ENCODE measurements at regions not wholly inside any gene's neighbourhood (a gene's known extent, or its start where the extent isn't known, plus 50 kb on each side); places are given as distances from the start of the nearest gene placed in this dataset.

GRCh38 chr6:117089604-117090003 is 175.8 kb upstream of the VGLL2 start:
- WGBS (ENCODE audit: insufficient coverage), result 100% methylated on average over 1 of the region's 3 CpGs
- ChIA-PET CTCF (no interaction called here), POLR2A (no interaction called here)
- Histone ChIP-seq H3K9me3 (no peaks in the 10 kb centered on the region), H3K4me1 (ENCODE audit: control insufficient read depth in 1 of 2, extremely low read depth in 1 of 2, insufficient read depth in 2 of 2, low read length in 2 of 2) (no peaks in the 10 kb centered on the region), H3K27ac (ENCODE audit: low read length) (no peak overlapping the region), H3K27me3 (replicated peaks in 1 of 2; ENCODE audit: control insufficient read depth in 2 of 2, extremely low read depth in 1 of 2, insufficient read depth in 2 of 2, low read length in 1 of 2) (no peaks in the 10 kb centered on the region), H3K36me3 (ENCODE audit: control insufficient read depth in 2 of 2, extremely low read depth in 1 of 2, insufficient read depth in 1 of 2, low read length in 1 of 2) (no peaks in the 10 kb centered on the region), H3K4me3 (ENCODE audit: control insufficient read depth in 1 of 2, extremely low read depth in 1 of 2, low read length in 1 of 2) (no peak overlapping the region)
- DNase-seq (no peak), ATAC-seq (replicated peaks in 1 of 4) (no peak)
- Mint-ChIP-seq H3K4me3 (no peak overlapping the region), H3K4me1 (no peaks in the 10 kb centered on the region), H3K9me3 (peaks cover 4 to 25% (median 18%) of the 10 kb centered on the region in 3 donors), H3K27me3 (no peaks in the 10 kb centered on the region), H3K27ac (no peak overlapping the region), H3K36me3 (no peaks in the 10 kb centered on the region)

GRCh38 chr6:117110146-117110545 is 155.2 kb upstream of the VGLL2 start:
- ChIA-PET POLR2A (no interaction called here), CTCF (no interaction called here)
- H3K9me3 Mint-ChIP-seq, result peaks cover 15 to 28% (median 18%) of the 10 kb centered on the region in 3 donors
- Histone ChIP-seq H3K4me1 (ENCODE audit: control insufficient read depth in 1 of 2, extremely low read depth in 1 of 2, insufficient read depth in 2 of 2, low read length in 2 of 2) (no peaks in the 10 kb centered on the region), H3K4me3 (ENCODE audit: control insufficient read depth in 1 of 2, extremely low read depth in 1 of 2, low read length in 1 of 2) (no peak overlapping the region), H3K36me3 (ENCODE audit: control insufficient read depth in 2 of 2, extremely low read depth in 1 of 2, insufficient read depth in 1 of 2, low read length in 1 of 2) (no peaks in the 10 kb centered on the region), H3K9me3 (no peaks in the 10 kb centered on the region), H3K27ac (ENCODE audit: low read length) (no peak overlapping the region), H3K27me3 (replicated peaks in 1 of 2; ENCODE audit: control insufficient read depth in 2 of 2, extremely low read depth in 1 of 2, insufficient read depth in 2 of 2, low read length in 1 of 2) (no peaks in the 10 kb centered on the region)
- H3K36me3 Mint-ChIP-seq, result no peaks in the 10 kb centered on the region
- no peaks in the 10 kb centered on the region for H3K27me3 Mint-ChIP-seq
- DNase-seq (no peak), ATAC-seq (replicated peaks in 1 of 4) (no peak)
- no peak overlapping the region for H3K27ac Mint-ChIP-seq
- WGBS (ENCODE audit: insufficient coverage), result no CpG with 5 or more reads among the region's 1 CpG
- H3K4me3 Mint-ChIP-seq, result no peak overlapping the region
- H3K4me1 Mint-ChIP-seq, result no peaks in the 10 kb centered on the region

GRCh38 chr6:117110737-117111136 is 154.6 kb upstream of the VGLL2 start:
- WGBS (ENCODE audit: insufficient coverage), result 94% methylated on average over 5 of the region's 5 CpGs
- CTCF ChIA-PET, result no interaction called here
- DNase-seq (no peak), ATAC-seq (replicated peaks in 1 of 4) (no peak)
- no peaks in the 10 kb centered on the region for H3K4me1 Mint-ChIP-seq
- no peaks in the 10 kb centered on the region for H3K9me3 ChIP-seq
- POLR2A ChIA-PET, result no interaction called here
- no peak overlapping the region for H3K27ac Mint-ChIP-seq
- no peak overlapping the region for H3K4me3 ChIP-seq (ENCODE audit: control insufficient read depth in 1 of 2, extremely low read depth in 1 of 2, low read length in 1 of 2)
- no peaks in the 10 kb centered on the region for H3K36me3 ChIP-seq (ENCODE audit: control insufficient read depth in 2 of 2, extremely low read depth in 1 of 2, insufficient read depth in 1 of 2, low read length in 1 of 2)
- no peaks in the 10 kb centered on the region for H3K4me1 ChIP-seq (ENCODE audit: control insufficient read depth in 1 of 2, extremely low read depth in 1 of 2, insufficient read depth in 2 of 2, low read length in 2 of 2)
- peaks cover 15 to 31% (median 18%) of the 10 kb centered on the region in 3 donors for H3K9me3 Mint-ChIP-seq
- no peaks in the 10 kb centered on the region for H3K36me3 Mint-ChIP-seq
- no peak overlapping the region for H3K4me3 Mint-ChIP-seq
- H3K27ac ChIP-seq (ENCODE audit: low read length), result no peak overlapping the region
- H3K27me3 Mint-ChIP-seq, result no peaks in the 10 kb centered on the region
- no peaks in the 10 kb centered on the region for H3K27me3 ChIP-seq (replicated peaks in 1 of 2; ENCODE audit: control insufficient read depth in 2 of 2, extremely low read depth in 1 of 2, insufficient read depth in 2 of 2, low read length in 1 of 2)

GRCh38 chr6:117117652-117118051 is 147.7 kb upstream of the VGLL2 start:
- WGBS (ENCODE audit: insufficient coverage), result 20% methylated on average over 1 of the region's 1 CpG
- Mint-ChIP-seq H3K9me3 (peaks cover 8 to 31% (median 11%) of the 10 kb centered on the region in 3 donors), H3K4me1 (no peaks in the 10 kb centered on the region), H3K36me3 (no peaks in the 10 kb centered on the region), H3K27ac (no peak overlapping the region), H3K27me3 (no peaks in the 10 kb centered on the region), H3K4me3 (no peak overlapping the region)
- POLR2A ChIA-PET, result interaction anchor here in 1 of 2 donors (0.7 kb wide), 1 partner anchor 61 kb away, joined by 3 read pairs; no protein-coding TSS in a partner anchor
- Histone ChIP-seq H3K27me3 (replicated peaks in 1 of 2; ENCODE audit: control insufficient read depth in 2 of 2, extremely low read depth in 1 of 2, insufficient read depth in 2 of 2, low read length in 1 of 2) (no peaks in the 10 kb centered on the region), H3K4me1 (ENCODE audit: control insufficient read depth in 1 of 2, extremely low read depth in 1 of 2, insufficient read depth in 2 of 2, low read length in 2 of 2) (no peaks in the 10 kb centered on the region), H3K27ac (ENCODE audit: low read length) (no peak overlapping the region), H3K36me3 (ENCODE audit: control insufficient read depth in 2 of 2, extremely low read depth in 1 of 2, insufficient read depth in 1 of 2, low read length in 1 of 2) (no peaks in the 10 kb centered on the region), H3K4me3 (ENCODE audit: control insufficient read depth in 1 of 2, extremely low read depth in 1 of 2, low read length in 1 of 2) (no peak overlapping the region), H3K9me3 (no peaks in the 10 kb centered on the region)
- CTCF ChIA-PET, result no interaction called here
- ATAC-seq (replicated peaks in 1 of 4) (no peak), DNase-seq (no peak)

- POLR2A ChIA-PET, result no interaction called here
- Mint-ChIP-seq H3K4me1 (no peaks in the 10 kb centered on the region), H3K27me3 (no peaks in the 10 kb centered on the region), H3K4me3 (no peak overlapping the region), H3K27ac (no peak overlapping the region), H3K9me3 (peaks cover 6 to 28% (median 7%) of the 10 kb centered on the region in 3 donors), H3K36me3 (no peaks in the 10 kb centered on the region)
- no peak overlapping the region for H3K27ac ChIP-seq (ENCODE audit: low read length)
- H3K4me3 ChIP-seq (ENCODE audit: control insufficient read depth in 1 of 2, extremely low read depth in 1 of 2, low read length in 1 of 2), result no peak overlapping the region
- CTCF ChIA-PET, result no interaction called here
- H3K36me3 ChIP-seq (ENCODE audit: control insufficient read depth in 2 of 2, extremely low read depth in 1 of 2, insufficient read depth in 1 of 2, low read length in 1 of 2), result no peaks in the 10 kb centered on the region
- H3K9me3 ChIP-seq, result no peaks in the 10 kb centered on the region
- H3K4me1 ChIP-seq (ENCODE audit: control insufficient read depth in 1 of 2, extremely low read depth in 1 of 2, insufficient read depth in 2 of 2, low read length in 2 of 2), result no peaks in the 10 kb centered on the region
- ATAC-seq (replicated peaks in 1 of 4), result no peak
- H3K27me3 ChIP-seq (replicated peaks in 1 of 2; ENCODE audit: control insufficient read depth in 2 of 2, extremely low read depth in 1 of 2, insufficient read depth in 2 of 2, low read length in 1 of 2), result no peaks in the 10 kb centered on the region
- DNase-seq, result no peak
Measured at GRCh38 chr6:117118490-117118889, 146.9 kb upstream of the VGLL2 start.

GRCh38 chr6:117126213-117126612 is 139.1 kb upstream of the VGLL2 start:
- ChIA-PET CTCF (interaction anchor here in 1 of 2 donors (0.6 kb wide), 1 partner anchor 159 kb away, joined by 4 read pairs; no protein-coding TSS in a partner anchor), POLR2A (no interaction called here)
- WGBS (ENCODE audit: insufficient coverage), result no CpG with 5 or more reads among the region's 1 CpG
- no peak overlapping the region for H3K27ac ChIP-seq (ENCODE audit: low read length)
- H3K9me3 ChIP-seq, result no peaks in the 10 kb centered on the region
- no peak overlapping the region for H3K4me3 ChIP-seq (ENCODE audit: control insufficient read depth in 1 of 2, extremely low read depth in 1 of 2, low read length in 1 of 2)
- H3K36me3 ChIP-seq (ENCODE audit: control insufficient read depth in 2 of 2, extremely low read depth in 1 of 2, insufficient read depth in 1 of 2, low read length in 1 of 2), result no peaks in the 10 kb centered on the region
- DNase-seq, result no peak
- H3K9me3 Mint-ChIP-seq, result peaks cover under 1 to 6% (median 4%) of the 10 kb centered on the region in 3 donors
- no peaks in the 10 kb centered on the region for H3K4me1 Mint-ChIP-seq
- no peaks in the 10 kb centered on the region for H3K27me3 Mint-ChIP-seq
- H3K4me3 Mint-ChIP-seq, result no peak overlapping the region
- no peak for ATAC-seq (replicated peaks in 1 of 4)
- no peaks in the 10 kb centered on the region for H3K4me1 ChIP-seq (ENCODE audit: control insufficient read depth in 1 of 2, extremely low read depth in 1 of 2, insufficient read depth in 2 of 2, low read length in 2 of 2)
- H3K27me3 ChIP-seq (replicated peaks in 1 of 2; ENCODE audit: control insufficient read depth in 2 of 2, extremely low read depth in 1 of 2, insufficient read depth in 2 of 2, low read length in 1 of 2), result no peaks in the 10 kb centered on the region
- H3K27ac Mint-ChIP-seq, result no peak overlapping the region
- no peaks in the 10 kb centered on the region for H3K36me3 Mint-ChIP-seq

GRCh38 chr6:117128052-117128451 is 137.3 kb upstream of the VGLL2 start:
- Histone ChIP-seq H3K27ac (ENCODE audit: low read length) (no peak overlapping the region), H3K27me3 (replicated peaks in 1 of 2; ENCODE audit: control insufficient read depth in 2 of 2, extremely low read depth in 1 of 2, insufficient read depth in 2 of 2, low read length in 1 of 2) (no peaks in the 10 kb centered on the region), H3K36me3 (ENCODE audit: control insufficient read depth in 2 of 2, extremely low read depth in 1 of 2, insufficient read depth in 1 of 2, low read length in 1 of 2) (no peaks in the 10 kb centered on the region), H3K4me1 (ENCODE audit: control insufficient read depth in 1 of 2, extremely low read depth in 1 of 2, insufficient read depth in 2 of 2, low read length in 2 of 2) (no peaks in the 10 kb centered on the region), H3K4me3 (ENCODE audit: control insufficient read depth in 1 of 2, extremely low read depth in 1 of 2, low read length in 1 of 2) (no peak overlapping the region), H3K9me3 (no peaks in the 10 kb centered on the region)
- ATAC-seq (replicated peaks in 1 of 4) (no peak), DNase-seq (no peak)
- Mint-ChIP-seq H3K4me3 (no peak overlapping the region), H3K36me3 (no peaks in the 10 kb centered on the region), H3K4me1 (no peaks in the 10 kb centered on the region), H3K27me3 (no peaks in the 10 kb centered on the region), H3K27ac (no peak overlapping the region), H3K9me3 (peaks cover 0 to 7% (median 2%) of the 10 kb centered on the region in 3 donors)
- no CpG with 5 or more reads among the region's 1 CpG for WGBS (ENCODE audit: insufficient coverage)
- POLR2A ChIA-PET, result no interaction called here
- CTCF ChIA-PET, result no interaction called here
